GM12891 (cell line): ENCODE measurements at regions not wholly inside any gene's neighbourhood (a gene's known extent, or its start where the extent isn't known, plus 50 kb on each side); places are given as distances from the start of the nearest gene placed in this dataset.

ENCODE experiments used
- POLR2A ChIP-seq: IDR thresholded peaks from 2 replicates; pipeline ENCODE4 v1.6.1; 2011; ENCODE audit warnings: low read depth, low read length, control low read depth
- POLR2AphosphoS5 ChIP-seq: IDR thresholded peaks from 2 replicates; pipeline ENCODE4 v1.6.1; 2011; ENCODE audit warnings: low read depth, low read length, control low read depth
- TAF1 ChIP-seq: IDR thresholded peaks from 2 replicates; pipeline ENCODE4 v1.6.1; 2011; ENCODE audit warnings: low read depth, low read length, control low read depth

DNA sequence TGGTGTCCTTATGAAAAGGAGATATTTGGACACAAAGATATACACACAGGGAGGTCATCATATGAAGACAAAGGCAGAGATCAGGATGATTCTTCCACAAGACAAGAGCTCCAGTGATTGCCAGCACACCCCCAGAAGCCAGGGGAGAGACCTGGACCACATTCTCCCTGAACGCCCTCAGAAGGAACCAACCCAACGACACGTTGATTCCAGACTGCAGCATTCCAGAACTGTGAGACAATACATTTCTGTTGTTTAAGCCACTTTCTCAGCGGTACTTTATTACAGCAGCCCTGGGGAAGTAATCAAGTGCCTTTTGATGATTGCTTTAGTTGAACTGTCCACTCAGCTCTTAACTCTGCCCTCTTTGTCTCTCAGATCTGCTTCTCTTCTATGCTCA is 285.5 kb upstream of the SMARCA2 start:
- TF ChIP-seq POLR2A (no peak), TAF1 (no peak), POLR2AphosphoS5 (no peak)
